ENCODE measurements at regions not wholly inside any gene's neighbourhood (a gene's known extent, or its start where the extent isn't known, plus 50 kb on each side); places are given as distances from the start of the nearest gene placed in this dataset.

DNA sequence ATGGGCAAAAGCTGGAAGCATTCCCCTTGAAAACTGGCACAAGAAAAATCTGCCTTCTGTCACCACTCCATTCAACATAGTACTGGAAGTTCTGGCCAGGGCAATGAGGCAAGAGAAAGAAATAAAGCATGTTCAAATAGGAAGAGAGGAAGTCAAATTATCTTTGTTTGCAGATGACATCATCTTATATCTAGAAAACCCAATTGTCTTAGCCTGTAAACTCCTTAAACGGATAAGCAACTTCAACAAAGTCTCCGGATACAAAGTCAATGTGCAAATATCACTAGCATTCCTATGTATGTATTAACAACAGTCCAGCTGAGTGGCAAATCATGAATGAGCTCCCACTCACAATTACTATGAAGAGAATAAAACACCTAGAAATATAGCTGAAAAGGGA, 1579.3 kb downstream of the SUCLG1 start:
- POLR2A ChIA-PET: no interaction called here
- TF ChIP-seq CTCF (IDR thresholded peaks at IDR 0.05): no peak
- DNase-seq (no peak), ATAC-seq (no peak)
- Mint-ChIP-seq H3K9me3 (peaks cover 16% of the 10 kb centered on the region), H3K27me3 (no peaks in the 10 kb centered on the region), H3K4me3 (no peak overlapping the region), H3K4me1 (ENCODE audit: low read depth) (no peaks in the 10 kb centered on the region), H3K27ac (no peak overlapping the region), H3K36me3 (ENCODE audit: low read depth) (no peaks in the 10 kb centered on the region)
- CTCF ChIA-PET: no interaction called here
- intact Hi-C loops (cut with micrococcal nuclease): no loop called here

DNA sequence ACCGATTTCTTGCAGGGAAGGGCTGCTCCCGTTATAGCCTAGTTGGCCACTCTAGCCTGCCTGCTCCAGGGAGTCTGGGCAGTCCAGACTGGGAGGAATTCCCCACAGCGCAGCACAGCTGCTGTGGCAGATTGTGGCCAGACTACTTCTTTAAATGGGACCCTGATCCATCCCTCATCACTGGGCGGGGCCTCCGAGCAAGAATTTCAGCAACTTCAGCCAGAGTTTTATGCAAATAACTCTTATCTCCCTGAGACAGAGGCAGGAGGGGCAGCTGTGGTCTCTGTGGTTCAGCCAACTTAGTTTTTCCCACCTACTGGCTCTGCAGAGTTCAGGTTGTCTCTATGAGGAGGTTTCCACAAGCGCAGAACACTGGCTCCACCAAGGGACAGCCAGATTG, 1583.2 kb downstream of the SUCLG1 start:
- H3K27ac Mint-ChIP-seq: no peak overlapping the region
- intact Hi-C loops (cut with micrococcal nuclease): no loop called here
- H3K4me3 Mint-ChIP-seq: no peak overlapping the region
- TF ChIP-seq CTCF (IDR thresholded peaks at IDR 0.05): no peak
- H3K36me3 Mint-ChIP-seq (ENCODE audit: low read depth): no peaks in the 10 kb centered on the region
- peaks cover 16% of the 10 kb centered on the region for H3K9me3 Mint-ChIP-seq
- H3K4me1 Mint-ChIP-seq (ENCODE audit: low read depth): no peaks in the 10 kb centered on the region
- H3K27me3 Mint-ChIP-seq: no peaks in the 10 kb centered on the region
- ChIA-PET POLR2A (no interaction called here), CTCF (no interaction called here)
- no peak for ATAC-seq
- no peak for DNase-seq

- intact Hi-C loops (cut with micrococcal nuclease): no loop called here
- ATAC-seq (no peak), DNase-seq (no peak)
- no peaks in the 10 kb centered on the region for H3K27me3 Mint-ChIP-seq
- H3K9me3 Mint-ChIP-seq: peaks cover 3% of the 10 kb centered on the region
- ChIA-PET CTCF (no interaction called here), POLR2A (no interaction called here)
- no peak overlapping the region for H3K4me3 Mint-ChIP-seq
- H3K36me3 Mint-ChIP-seq (ENCODE audit: low read depth): no peaks in the 10 kb centered on the region
- no peak overlapping the region for H3K27ac Mint-ChIP-seq
- no peaks in the 10 kb centered on the region for H3K4me1 Mint-ChIP-seq (ENCODE audit: low read depth)
- no peak for TF ChIP-seq CTCF (IDR thresholded peaks at IDR 0.05)
These were observed 1601.1 kb downstream of the SUCLG1 start for GRCh38 chr2:82857967-82858366.

DNA sequence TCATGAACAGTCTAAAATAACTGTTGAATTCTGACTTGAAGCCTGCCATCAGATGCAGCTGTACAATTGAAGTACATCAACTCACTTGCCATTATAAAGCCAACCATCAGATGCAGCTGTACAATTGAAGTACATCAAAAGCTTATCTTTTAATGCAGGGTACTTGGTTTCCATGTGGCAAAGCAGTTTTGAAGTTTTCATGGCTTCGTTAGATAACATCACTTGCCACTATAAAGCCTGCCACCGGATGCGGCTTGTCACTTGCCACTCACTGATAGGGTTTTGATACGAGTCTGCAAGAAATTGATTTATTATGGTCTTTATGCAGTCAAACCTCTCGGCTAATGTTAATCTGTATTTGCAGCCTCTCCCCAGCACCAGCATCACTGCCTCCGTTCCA, 1605.8 kb downstream of the SUCLG1 start:
- no peaks in the 10 kb centered on the region for H3K9me3 Mint-ChIP-seq
- TF ChIP-seq CTCF (IDR thresholded peaks at IDR 0.05): no peak
- POLR2A ChIA-PET: no interaction called here
- intact Hi-C loops (cut with micrococcal nuclease): no loop called here
- no peak overlapping the region for H3K27ac Mint-ChIP-seq
- no peak for ATAC-seq
- no peaks in the 10 kb centered on the region for H3K36me3 Mint-ChIP-seq (ENCODE audit: low read depth)
- no peak for DNase-seq
- H3K4me1 Mint-ChIP-seq (ENCODE audit: low read depth): no peaks in the 10 kb centered on the region
- no peak overlapping the region for H3K4me3 Mint-ChIP-seq
- CTCF ChIA-PET: no interaction called here
- no peaks in the 10 kb centered on the region for H3K27me3 Mint-ChIP-seq

- no peak for TF ChIP-seq CTCF (IDR thresholded peaks at IDR 0.05)
- Mint-ChIP-seq H3K36me3 (ENCODE audit: low read depth) (no peaks in the 10 kb centered on the region), H3K4me1 (ENCODE audit: low read depth) (no peaks in the 10 kb centered on the region), H3K9me3 (no peaks in the 10 kb centered on the region), H3K4me3 (no peak overlapping the region), H3K27me3 (no peaks in the 10 kb centered on the region), H3K27ac (no peak overlapping the region)
- intact Hi-C loops (cut with micrococcal nuclease): no loop called here
- DNase-seq (no peak), ATAC-seq (no peak)
- ChIA-PET POLR2A (no interaction called here), CTCF (no interaction called here)
These were observed 1606.3 kb downstream of the SUCLG1 start for GRCh38 chr2:82852787-82853186.

All from activated CD8-positive, alpha-beta T cell treated with anti-CD3 and anti-CD28 coated beads for 36 hours (primary cell).